ENCODE measurements at regions not wholly inside any gene's neighbourhood (a gene's known extent, or its start where the extent isn't known, plus 50 kb on each side); places are given as distances from the start of the nearest gene placed in this dataset.
A peak's percentile ranks its signal among the peaks of the same experiment; 100 is the strongest.

GRCh38 chrX:994780-995179 lies 217.7 kb downstream of the CRLF2 start:
- no peak overlapping the region for H2AK5ac ChIP-seq (ENCODE audit: low read depth, low read length)
- no peaks in the 10 kb centered on the region for H3K36me3 ChIP-seq (ENCODE audit: control insufficient read depth in 2 of 4, insufficient read depth in 4 of 4, low read length in 3 of 4)
- no peak overlapping the region for H4K91ac ChIP-seq (replicated peaks; ENCODE audit: insufficient read length, low read length)
- H3K9ac ChIP-seq (replicated peaks in 1 of 4; ENCODE audit: extremely low read depth in 1 of 4, low read depth in 3 of 4, low read length in 3 of 4), result no peak overlapping the region
- POLR2A ChIA-PET (ENCODE audit: partially characterized antibody), result no interaction called here
- H3K4me2 ChIP-seq (ENCODE audit: insufficient read depth in 1 of 2, low read depth in 2 of 2, low read length in 2 of 2), result no peak overlapping the region
- no peak overlapping the region for H3K4ac ChIP-seq (replicated peaks; ENCODE audit: insufficient read length, low read depth, low read length)
- H3K14ac ChIP-seq (ENCODE audit: insufficient read length), result no peak overlapping the region
- peaks cover 3% of the 10 kb centered on the region; the same call in 1 of the 2 replicates for H3K23me2 ChIP-seq (ENCODE audit: low read depth, low read length)
- H3K56ac ChIP-seq (replicated peaks; ENCODE audit: insufficient read length, low read depth, low read length), result peak overlapping the region; percentile 97
- H3K79me1 ChIP-seq (ENCODE audit: low read depth, low read length), result no peaks in the 10 kb centered on the region
- no peak overlapping the region for H4K8ac ChIP-seq (ENCODE audit: extremely low read depth, insufficient read depth, low read length)
- peaks cover 0 to 15% (median 9%) of the 10 kb centered on the region in 4 experiments; a peak in 4 of 7 replicates for H3K4me1 ChIP-seq (replicated peaks in 1 of 4; ENCODE audit: control insufficient read depth in 3 of 4, insufficient read depth in 4 of 4, low read length in 3 of 4)
- H2BK20ac ChIP-seq (ENCODE audit: low read length), result no peak overlapping the region
- no peak for DNase-seq (ENCODE audit: low read depth in 1 of 2, low spot score in 2 of 2)
- H3K18ac ChIP-seq (ENCODE audit: extremely low read depth, low read length), result no peak overlapping the region
- H3K27ac ChIP-seq (ENCODE audit: low read depth, low read length), result no peak overlapping the region
- no peak for FAIRE-seq
- no peaks in the 10 kb centered on the region for H3K79me2 ChIP-seq (ENCODE audit: control insufficient read depth in 1 of 2, insufficient read depth in 2 of 2, low read length in 2 of 2)
- H4K5ac ChIP-seq (ENCODE audit: insufficient read length, low read depth, low read length), result no peak overlapping the region
- H3K27me3 ChIP-seq (replicated peaks in 1 of 4; ENCODE audit: control insufficient read depth in 3 of 4, extremely low read depth in 1 of 4, insufficient read depth in 3 of 4, low read length in 3 of 4), result no peaks in the 10 kb centered on the region; a peak in 1 of 7 replicates
- peaks cover 0 to 1% of the 10 kb centered on the region in 2 experiments for H4K20me1 ChIP-seq (replicated peaks in 1 of 2; ENCODE audit: control insufficient read depth in 1 of 2, insufficient read depth in 2 of 2, low read length in 2 of 2)
- H3K4me3 ChIP-seq (ENCODE audit: extremely low read depth in 1 of 4, insufficient read depth in 2 of 4, low read depth in 3 of 4, low read length in 4 of 4), result no peak overlapping the region
- no peak overlapping the region for H2BK12ac ChIP-seq (ENCODE audit: low read depth, low read length)
- no peak overlapping the region for H2AFZ ChIP-seq (ENCODE audit: low read length)
- peaks cover 0 to 8% of the 10 kb centered on the region in 2 experiments; a peak in 2 of 4 replicates for H3K9me3 ChIP-seq (ENCODE audit: insufficient read depth in 2 of 2, low read depth in 1 of 2, low read length in 1 of 2)
- 79 to 100% methylated on average over 1 to 2 of the region's 2 CpGs for WGBS, 2 experiments (ENCODE audit: extremely low coverage in 1 of 2, insufficient coverage in 1 of 2, insufficient read length in 1 of 2, insufficient replicate concordance in 2 of 2, low coverage in 1 of 2, low lambda C conversion rate in 2 of 2, missing lambda C conversion rate in 1 of 2)
- H2BK5ac ChIP-seq (ENCODE audit: low read depth, low read length), result no peak overlapping the region
- H2BK120ac ChIP-seq (replicated peaks; ENCODE audit: low read depth, low read length), result no peak overlapping the region
- no peak overlapping the region for H3K23ac ChIP-seq (ENCODE audit: insufficient read length)
- H2BK15ac ChIP-seq (ENCODE audit: low read length), result no peak overlapping the region
- CTCF ChIA-PET (ENCODE audit: partially characterized antibody), result no interaction called here
- no peak for TF ChIP-seq ATF2 (IDR thresholded peaks at IDR 0.05; ENCODE audit: low read length)
- TF ChIP-seq SUZ12 (IDR thresholded peaks at IDR 0.05; ENCODE audit: low read length), result no peak
- TF ChIP-seq JUND (IDR thresholded peaks at IDR 0.05; ENCODE audit: low read length), result no peak
- TF ChIP-seq PHF8 (conservative IDR thresholded peaks at IDR 0.05; ENCODE audit: low read depth, low read length), result no peak
- TF ChIP-seq EGR1 (IDR thresholded peaks at IDR 0.05; ENCODE audit: borderline replicate concordance, low read depth, low read length), result no peak
- TF ChIP-seq KDM1A (IDR thresholded peaks at IDR 0.05; ENCODE audit: borderline replicate concordance, low read length), result no peak
- no peak for TF ChIP-seq MAX (IDR thresholded peaks at IDR 0.05)

Measured in H1 (cell line).